Muscle of leg (tissue), 3 donors: ENCODE measurements at regions not wholly inside any gene's neighbourhood (a gene's known extent, or its start where the extent isn't known, plus 50 kb on each side); places are given as distances from the start of the nearest gene placed in this dataset.

Experiments used
- DNase-seq: peaks from one replicate; pipeline ENCODE4 v3.0.0; 2013
- H3K27ac ChIP-seq: one replicate; pipeline ENCODE4 v1.5.1; 2013; ENCODE audit warnings: mild to moderate bottlenecking, low read length, control low read depth
- H3K27me3 ChIP-seq: one replicate; pipeline ENCODE4 v1.6.1; 2013; ENCODE audit warnings: low read length; ENCODE audit not compliant: control insufficient read depth, insufficient read depth
- H3K36me3 ChIP-seq: one replicate; pipeline ENCODE4 v1.6.1; 2013; ENCODE audit warnings: low read length; ENCODE audit not compliant: control insufficient read depth, insufficient read depth
- H3K4me1 ChIP-seq: one replicate; pipeline ENCODE4 v1.6.1; 2013; ENCODE audit warnings: low read length; ENCODE audit not compliant: control insufficient read depth, insufficient read depth
- H3K4me3 ChIP-seq: one replicate; pipeline ENCODE4 v1.5.1; 2013; ENCODE audit warnings: low read length, control low read depth
- H3K9me3 ChIP-seq: replicated peaks from 2 replicates; pipeline ENCODE4 v1.6.1; 2013; ENCODE audit warnings: low read depth, low read length; ENCODE audit not compliant: control insufficient read depth
- WGBS: methylation state at CpG from one replicate; pipeline ENCODE4 v1.1.5; 2013; ENCODE audit warnings: missing lambda C conversion rate; ENCODE audit not compliant: insufficient coverage; 5-methylcytosine and 5-hydroxymethylcytosine counted together

GRCh38 chr2:20512061-20512605, 65.3 kb downstream of the RHOB start:
- Histone ChIP-seq H3K4me3 (no peak overlapping the region), H3K36me3 (no peaks in the 10 kb centered on the region), H3K4me1 (peaks cover 7% of the 10 kb centered on the region), H3K27me3 (no peaks in the 10 kb centered on the region), H3K27ac (no peak overlapping the region), H3K9me3 (no peaks in the 10 kb centered on the region)
- 90% methylated on average over 10 of the region's 11 CpGs for WGBS
- no peak for DNase-seq

GRCh38 chr2:20513946-20514345, 67.1 kb downstream of the RHOB start:
- Histone ChIP-seq H3K9me3 (no peaks in the 10 kb centered on the region), H3K4me1 (peaks cover 7% of the 10 kb centered on the region), H3K27me3 (no peaks in the 10 kb centered on the region), H3K4me3 (no peak overlapping the region), H3K36me3 (no peaks in the 10 kb centered on the region), H3K27ac (no peak overlapping the region)
- WGBS = 90% methylated on average over 6 of the region's 7 CpGs
- no peak for DNase-seq

GRCh38 chr2:20514596-20515269, 67.9 kb downstream of the RHOB start:
- Histone ChIP-seq H3K36me3 (no peaks in the 10 kb centered on the region), H3K4me1 (peaks cover 7% of the 10 kb centered on the region), H3K27me3 (no peaks in the 10 kb centered on the region), H3K27ac (no peak overlapping the region), H3K9me3 (no peaks in the 10 kb centered on the region), H3K4me3 (no peak overlapping the region)
- no peak for DNase-seq
- 100% methylated on average over 1 of the region's 8 CpGs for WGBS

- no peaks in the 10 kb centered on the region for H3K9me3 ChIP-seq
- 94% methylated on average over 11 of the region's 14 CpGs for WGBS
- H3K36me3 ChIP-seq = no peaks in the 10 kb centered on the region
- no peak overlapping the region for H3K4me3 ChIP-seq
- H3K4me1 ChIP-seq = peaks cover 7% of the 10 kb centered on the region
- H3K27me3 ChIP-seq = no peaks in the 10 kb centered on the region
- no peak overlapping the region for H3K27ac ChIP-seq
- DNase-seq = no peak
Observed at GRCh38 chr2:20515290-20516220, 68.7 kb downstream of the RHOB start.

- Histone ChIP-seq H3K4me1 (peaks cover 7% of the 10 kb centered on the region), H3K9me3 (no peaks in the 10 kb centered on the region), H3K36me3 (no peaks in the 10 kb centered on the region), H3K27ac (no peak overlapping the region), H3K4me3 (no peak overlapping the region), H3K27me3 (no peaks in the 10 kb centered on the region)
- DNase-seq = no peak
- WGBS = 100% methylated on average over 1 of the region's 2 CpGs
Observed at GRCh38 chr2:20516291-20516645, 69.4 kb downstream of the RHOB start.

- no peaks in the 10 kb centered on the region for H3K27me3 ChIP-seq
- H3K36me3 ChIP-seq = no peaks in the 10 kb centered on the region
- no peak overlapping the region for H3K27ac ChIP-seq
- H3K4me1 ChIP-seq = peaks cover 6% of the 10 kb centered on the region
- no peaks in the 10 kb centered on the region for H3K9me3 ChIP-seq
- no peak overlapping the region for H3K4me3 ChIP-seq
- WGBS = 90% methylated on average over 2 of the region's 10 CpGs
- peak; percentile 60 for DNase-seq
Observed at GRCh38 chr2:20516646-20517341, 69.9 kb downstream of the RHOB start.

- no peak overlapping the region for H3K27ac ChIP-seq
- peaks cover 12% of the 10 kb centered on the region for H3K4me1 ChIP-seq
- 87% methylated on average over 3 of the region's 3 CpGs for WGBS
- H3K4me3 ChIP-seq = no peak overlapping the region
- no peaks in the 10 kb centered on the region for H3K9me3 ChIP-seq
- H3K27me3 ChIP-seq = no peaks in the 10 kb centered on the region
- no peak for DNase-seq
- H3K36me3 ChIP-seq = no peaks in the 10 kb centered on the region
Observed at GRCh38 chr2:20519309-20519708, 72.4 kb downstream of the RHOB start.

- Histone ChIP-seq H3K9me3 (no peaks in the 10 kb centered on the region), H3K4me3 (no peak overlapping the region), H3K27ac (no peak overlapping the region), H3K4me1 (peaks cover 20% of the 10 kb centered on the region), H3K27me3 (no peaks in the 10 kb centered on the region), H3K36me3 (no peaks in the 10 kb centered on the region)
- WGBS = 80% methylated on average over 8 of the region's 10 CpGs
- DNase-seq = no peak
Observed at GRCh38 chr2:20520128-20520527, 73.3 kb downstream of the RHOB start.

- Histone ChIP-seq H3K36me3 (no peaks in the 10 kb centered on the region), H3K27me3 (no peaks in the 10 kb centered on the region), H3K4me1 (peaks cover 27% of the 10 kb centered on the region), H3K4me3 (no peak overlapping the region), H3K27ac (no peak overlapping the region), H3K9me3 (no peaks in the 10 kb centered on the region)
- no peak for DNase-seq
- WGBS = 76% methylated on average over 4 of the region's 4 CpGs
Observed at GRCh38 chr2:20521193-20521592, 74.3 kb downstream of the RHOB start.

GRCh38 chr2:20521682-20522189, 74.9 kb downstream of the RHOB start:
- Histone ChIP-seq H3K27ac (no peak overlapping the region), H3K9me3 (no peaks in the 10 kb centered on the region), H3K4me3 (no peak overlapping the region), H3K4me1 (peaks cover 28% of the 10 kb centered on the region), H3K27me3 (no peaks in the 10 kb centered on the region), H3K36me3 (no peaks in the 10 kb centered on the region)
- DNase-seq = no peak
- WGBS = 75% methylated on average over 11 of the region's 11 CpGs
